IPS DF 6.9 (cell line): ENCODE measurements at regions not wholly inside any gene's neighbourhood (a gene's known extent, or its start where the extent isn't known, plus 50 kb on each side); places are given as distances from the start of the nearest gene placed in this dataset.

Experiments
- DNase-seq: peaks from one replicate; pipeline ENCODE4 v3.0.0-alpha.2; 2013; ENCODE audit warnings: low read depth, low spot score
- H3K27ac ChIP-seq: one replicate; pipeline ENCODE4 v1.5.1; 2013; ENCODE audit warnings: low read length, control low read depth
- H3K27me3 ChIP-seq: 2 replicates; pipeline ENCODE4 v1.6.1; 2013; ENCODE audit warnings: mild to moderate bottlenecking, low read length; ENCODE audit not compliant: control insufficient read depth, insufficient read depth
- H3K36me3 ChIP-seq: 2 replicates; pipeline ENCODE4 v1.6.1; 2013; ENCODE audit warnings: low read length; ENCODE audit not compliant: control insufficient read depth, insufficient read depth
- H3K4me1 ChIP-seq: 2 replicates; pipeline ENCODE4 v1.6.1; 2013; ENCODE audit warnings: low read length; ENCODE audit not compliant: control insufficient read depth, insufficient read depth
- H3K4me3 ChIP-seq: 2 replicates; pipeline ENCODE4 v1.5.1; 2013; ENCODE audit warnings: mild to moderate bottlenecking, low read length
- H3K9me3 ChIP-seq: 2 replicates; pipeline ENCODE4 v1.6.1; 2013; ENCODE audit warnings: low read length, inconsistent platforms; ENCODE audit not compliant: control insufficient read depth, insufficient read depth
- WGBS: extraction: QIAGEN DNeasy Blood & Tissue Kit; methylation state at CpG from one replicate; pipeline ENCODE4 v1.1.7; 2013; ENCODE audit warnings: mixed read lengths, missing lambda C conversion rate; ENCODE audit not compliant: insufficient read length, insufficient coverage; 5-methylcytosine and 5-hydroxymethylcytosine counted together

- WGBS = no CpG with 5 or more reads among the region's 2 CpGs
- DNase-seq = no peak
- Histone ChIP-seq H3K27me3 (no peaks in the 10 kb centered on the region), H3K36me3 (no peaks in the 10 kb centered on the region), H3K4me3 (no peak overlapping the region), H3K4me1 (peaks cover 6% of the 10 kb centered on the region; the same call in 1 of the 2 replicates), H3K27ac (no peak overlapping the region), H3K9me3 (no peaks in the 10 kb centered on the region)
These were observed 114.3 kb upstream of the JAG1 start for GRCh38 chr20:10788055-10788454.

GRCh38 chr20:10788877-10789276 is 115.1 kb upstream of the JAG1 start:
- Histone ChIP-seq H3K27me3 (no peaks in the 10 kb centered on the region), H3K27ac (no peak overlapping the region), H3K4me1 (peaks cover 7% of the 10 kb centered on the region), H3K9me3 (no peaks in the 10 kb centered on the region), H3K36me3 (no peaks in the 10 kb centered on the region), H3K4me3 (no peak overlapping the region)
- WGBS = no CpG with 5 or more reads among the region's 4 CpGs
- DNase-seq = no peak

- no peaks in the 10 kb centered on the region for H3K36me3 ChIP-seq
- H3K4me1 ChIP-seq = peaks cover 5% of the 10 kb centered on the region
- WGBS = no CpG with 5 or more reads among the region's 1 CpG
- DNase-seq = no peak
- H3K9me3 ChIP-seq = no peaks in the 10 kb centered on the region
- no peak overlapping the region for H3K4me3 ChIP-seq
- no peaks in the 10 kb centered on the region for H3K27me3 ChIP-seq
- no peak overlapping the region for H3K27ac ChIP-seq
These were observed 115.6 kb upstream of the JAG1 start for GRCh38 chr20:10789386-10789785.

- WGBS = no CpG with 5 or more reads among the region's 8 CpGs
These were observed 116.2 kb upstream of the JAG1 start for GRCh38 chr20:10790013-10790412.

GRCh38 chr20:10792291-10792690 is 118.5 kb upstream of the JAG1 start:
- Histone ChIP-seq H3K4me3 (no peak overlapping the region), H3K4me1 (peaks cover 5% of the 10 kb centered on the region), H3K27me3 (no peaks in the 10 kb centered on the region), H3K27ac (no peak overlapping the region), H3K36me3 (no peaks in the 10 kb centered on the region), H3K9me3 (no peaks in the 10 kb centered on the region)
- no CpG with 5 or more reads among the region's 3 CpGs for WGBS
- DNase-seq = no peak

More at GRCh38 chr20:10790013-10790412, 116.2 kb upstream of the JAG1 start:
- H3K9me3 ChIP-seq = no peaks in the 10 kb centered on the region
- H3K27ac ChIP-seq = no peak overlapping the region
- H3K4me3 ChIP-seq = no peak overlapping the region
- peaks cover 5% of the 10 kb centered on the region for H3K4me1 ChIP-seq
- no peak for DNase-seq
- no peaks in the 10 kb centered on the region for H3K27me3 ChIP-seq
- H3K36me3 ChIP-seq = no peaks in the 10 kb centered on the region

GRCh38 chr20:10793766-10794165 is 120.0 kb upstream of the JAG1 start:
- H3K4me1 ChIP-seq = peaks cover 5% of the 10 kb centered on the region
- no CpG with 5 or more reads among the region's 16 CpGs for WGBS
- H3K9me3 ChIP-seq = no peaks in the 10 kb centered on the region
- H3K27ac ChIP-seq = no peak overlapping the region
- no peaks in the 10 kb centered on the region for H3K27me3 ChIP-seq
- no peaks in the 10 kb centered on the region for H3K36me3 ChIP-seq
- no peak overlapping the region for H3K4me3 ChIP-seq
- no peak for DNase-seq

- Histone ChIP-seq H3K27ac (no peak overlapping the region), H3K36me3 (no peaks in the 10 kb centered on the region), H3K4me1 (peaks cover 5% of the 10 kb centered on the region), H3K9me3 (no peaks in the 10 kb centered on the region), H3K4me3 (no peak overlapping the region), H3K27me3 (no peaks in the 10 kb centered on the region)
- DNase-seq = no peak
- no CpG with 5 or more reads among the region's 3 CpGs for WGBS
These were observed 121.0 kb upstream of the JAG1 start for GRCh38 chr20:10794765-10795164.

- peaks cover 5% of the 10 kb centered on the region for H3K4me1 ChIP-seq
- H3K36me3 ChIP-seq = no peaks in the 10 kb centered on the region
- H3K9me3 ChIP-seq = no peaks in the 10 kb centered on the region
- H3K4me3 ChIP-seq = no peak overlapping the region
- H3K27ac ChIP-seq = no peak overlapping the region
- H3K27me3 ChIP-seq = no peaks in the 10 kb centered on the region
- no CpG with 5 or more reads among the region's 11 CpGs for WGBS
- no peak for DNase-seq
These were observed 121.7 kb upstream of the JAG1 start for GRCh38 chr20:10795286-10796026.

GRCh38 chr20:10798811-10799210 is 125.0 kb upstream of the JAG1 start:
- Histone ChIP-seq H3K4me1 (peaks cover 2% of the 10 kb centered on the region; the same call in 1 of the 2 replicates), H3K27ac (no peak overlapping the region), H3K4me3 (no peak overlapping the region), H3K9me3 (no peaks in the 10 kb centered on the region), H3K36me3 (no peaks in the 10 kb centered on the region), H3K27me3 (no peaks in the 10 kb centered on the region)
- DNase-seq = no peak
- no CpG with 5 or more reads among the region's 3 CpGs for WGBS

- no peak for DNase-seq
- no CpG with 5 or more reads among the region's 2 CpGs for WGBS
- H3K4me3 ChIP-seq = no peak overlapping the region
- no peaks in the 10 kb centered on the region for H3K9me3 ChIP-seq
- H3K36me3 ChIP-seq = no peaks in the 10 kb centered on the region
- peaks cover under 1% of the 10 kb centered on the region; the same call in 1 of the 2 replicates for H3K4me1 ChIP-seq
- no peaks in the 10 kb centered on the region for H3K27me3 ChIP-seq
- H3K27ac ChIP-seq = no peak overlapping the region
These were observed 125.9 kb upstream of the JAG1 start for GRCh38 chr20:10799735-10800134.

- no peak for DNase-seq
- Histone ChIP-seq H3K4me3 (no peak overlapping the region), H3K27ac (no peak overlapping the region), H3K4me1 (no peaks in the 10 kb centered on the region), H3K36me3 (no peaks in the 10 kb centered on the region), H3K9me3 (no peaks in the 10 kb centered on the region), H3K27me3 (no peaks in the 10 kb centered on the region)
- no CpG with 5 or more reads among the region's 6 CpGs for WGBS
These were observed 126.5 kb upstream of the JAG1 start for GRCh38 chr20:10800288-10800687.
